ENCODE measurements at regions not wholly inside any gene's neighbourhood (a gene's known extent, or its start where the extent isn't known, plus 50 kb on each side); places are given as distances from the start of the nearest gene placed in this dataset.

DNA sequence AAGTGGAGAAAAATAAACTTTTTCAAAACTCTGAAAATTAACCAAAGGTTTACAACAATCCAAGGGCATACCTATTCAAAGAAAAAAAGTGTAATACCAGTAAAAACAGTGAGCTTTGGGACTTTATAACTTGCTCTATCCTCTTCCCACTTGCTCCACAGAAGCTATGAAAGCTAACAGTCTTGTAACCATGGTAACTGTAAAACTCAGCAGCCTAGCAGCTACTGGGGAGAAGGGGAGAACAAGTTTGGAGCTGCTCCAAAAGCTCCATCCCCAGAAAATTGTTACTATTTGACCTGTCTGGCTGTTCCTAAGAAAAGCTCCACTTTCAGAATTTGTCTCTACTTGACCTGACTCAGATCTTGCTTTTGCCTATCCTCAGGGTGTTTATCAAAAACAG lies 191.5 kb downstream of the OTUD1 start:
- ChIA-PET POLR2A (no interaction called here), CTCF (no interaction called here)
- no peak overlapping the region for H3K9ac ChIP-seq (replicated peaks; ENCODE audit: extremely low read depth, insufficient read depth, low read length)
- dilution Hi-C loops (cut with MboI; ENCODE audit: extremely low pct_ligation_motif_present, low sequenced_read_pairs) (no loop called here), intact Hi-C loops (cut with micrococcal nuclease) (no loop called here)
- DNase-seq (ENCODE audit: low read depth, low spot score): no peak
- no peaks in the 10 kb centered on the region for H3K79me2 ChIP-seq (ENCODE audit: control insufficient read depth, insufficient read depth, low read length)
- no peak overlapping the region for H2AFZ ChIP-seq (ENCODE audit: low read depth, low read length)
- H3K9me1 ChIP-seq (replicated peaks; ENCODE audit: control insufficient read depth, extremely low read depth, insufficient read depth, low read length): no peaks in the 10 kb centered on the region
- no peak overlapping the region for H3K4me3 ChIP-seq (replicated peaks in 1 of 3; ENCODE audit: insufficient read depth in 1 of 3, low read depth in 1 of 3, low read length in 3 of 3)
- BruUV-seq (replicated peaks): no TSS peak
- TF ChIP-seq MYC (IDR thresholded peaks at IDR 0.05; ENCODE audit: low read depth, low read length) (no peak), GATA2 (IDR thresholded peaks at IDR 0.05; ENCODE audit: insufficient read depth, insufficient read length, low read depth, low read length) (no peak), POLR2AphosphoS5 (IDR thresholded peaks at IDR 0.05; ENCODE audit: insufficient read depth, low read depth, low read length) (no peak), JUN (IDR thresholded peaks at IDR 0.05; ENCODE audit: borderline replicate concordance, insufficient read depth, insufficient read length, low read depth) (no peak), POLR2A (IDR thresholded peaks at IDR 0.05; ENCODE audit: low read depth, low read length) (no peak), EZH2 (IDR thresholded peaks at IDR 0.05; ENCODE audit: borderline replicate concordance, low read depth, low read length, severe bottlenecking) (no peak), FOS (IDR thresholded peaks at IDR 0.05; ENCODE audit: borderline replicate concordance, insufficient read depth, low read length) (no peak)
- TF ChIP-seq, protein P1, sequence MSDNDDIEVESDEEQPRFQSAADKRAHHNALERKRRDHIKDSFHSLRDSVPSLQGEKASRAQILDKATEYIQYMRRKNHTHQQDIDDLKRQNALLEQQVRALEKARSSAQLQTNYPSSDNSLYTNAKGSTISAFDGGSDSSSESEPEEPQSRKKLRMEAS (IDR thresholded peaks at IDR 0.05; ENCODE audit: insufficient read depth, insufficient read length): no peak
- TF ChIP-seq, protein P2, sequence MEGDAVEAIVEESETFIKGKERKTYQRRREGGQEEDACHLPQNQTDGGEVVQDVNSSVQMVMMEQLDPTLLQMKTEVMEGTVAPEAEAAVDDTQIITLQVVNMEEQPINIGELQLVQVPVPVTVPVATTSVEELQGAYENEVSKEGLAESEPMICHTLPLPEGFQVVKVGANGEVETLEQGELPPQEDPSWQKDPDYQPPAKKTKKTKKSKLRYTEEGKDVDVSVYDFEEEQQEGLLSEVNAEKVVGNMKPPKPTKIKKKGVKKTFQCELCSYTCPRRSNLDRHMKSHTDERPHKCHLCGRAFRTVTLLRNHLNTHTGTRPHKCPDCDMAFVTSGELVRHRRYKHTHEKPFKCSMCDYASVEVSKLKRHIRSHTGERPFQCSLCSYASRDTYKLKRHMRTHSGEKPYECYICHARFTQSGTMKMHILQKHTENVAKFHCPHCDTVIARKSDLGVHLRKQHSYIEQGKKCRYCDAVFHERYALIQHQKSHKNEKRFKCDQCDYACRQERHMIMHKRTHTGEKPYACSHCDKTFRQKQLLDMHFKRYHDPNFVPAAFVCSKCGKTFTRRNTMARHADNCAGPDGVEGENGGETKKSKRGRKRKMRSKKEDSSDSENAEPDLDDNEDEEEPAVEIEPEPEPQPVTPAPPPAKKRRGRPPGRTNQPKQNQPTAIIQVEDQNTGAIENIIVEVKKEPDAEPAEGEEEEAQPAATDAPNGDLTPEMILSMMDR (IDR thresholded peaks at IDR 0.05; ENCODE audit: extremely low read depth in 1 of 2, insufficient read depth in 1 of 2, low read depth in 1 of 2, low read length in 2 of 2): no peak
- H3K27ac ChIP-seq (ENCODE audit: insufficient read depth, low read depth, low read length): no peak overlapping the region
- H3K27me3 ChIP-seq (ENCODE audit: control insufficient read depth in 2 of 2, insufficient read depth in 2 of 2, low read length in 2 of 2): no peaks in the 10 kb centered on the region
- no peaks in the 10 kb centered on the region for H4K20me1 ChIP-seq (replicated peaks; ENCODE audit: control insufficient read depth, extremely low read depth, insufficient read depth, low read length)
- H3K9me3 ChIP-seq (replicated peaks; ENCODE audit: control insufficient read depth, insufficient read depth, low read length): no peaks in the 10 kb centered on the region
- FAIRE-seq: no peak
- H3K4me1 ChIP-seq (ENCODE audit: control insufficient read depth, extremely low read depth, insufficient read depth, low read length): no peaks in the 10 kb centered on the region
- no peak overlapping the region for H3K4me2 ChIP-seq (ENCODE audit: insufficient read depth, low read length)
- H3K36me3 ChIP-seq (ENCODE audit: control insufficient read depth in 2 of 2, extremely low read depth in 1 of 2, insufficient read depth in 2 of 2, low read length in 2 of 2): no peaks in the 10 kb centered on the region
